GM18520 (cell line): ENCODE measurements at regions not wholly inside any gene's neighbourhood (a gene's known extent, or its start where the extent isn't known, plus 50 kb on each side); places are given as distances from the start of the nearest gene placed in this dataset.
"Not testable (repeated sequence)": the region's sequence is repeated elsewhere in the genome, so short reads cannot be mapped to it uniquely, and the experiment has no call there.

Experiments used
- ATAC-seq: cut with Tn5 transposase; IDR thresholded peaks from one replicate; pipeline ENCODE4 v1.9.1; 2021; ENCODE audit not compliant: unreplicated experiment

GRCh38 chr21:14829685-14830084 is 235.1 kb downstream of the NRIP1 start:
- no peak for ATAC-seq

- ATAC-seq, result no peak
These were observed 237.3 kb downstream of the NRIP1 start for GRCh38 chr21:14827468-14827867.

GRCh38 chr21:14826630-14827029 is 238.2 kb downstream of the NRIP1 start:
- no peak for ATAC-seq

GRCh38 chr21:14825514-14825974 is 239.3 kb downstream of the NRIP1 start:
- peak; percentile 68 for ATAC-seq

GRCh38 chr21:14824126-14824525 is 240.7 kb downstream of the NRIP1 start:
- ATAC-seq, result no peak

GRCh38 chr21:14817311-14817710 is 247.5 kb downstream of the NRIP1 start:
- no peak for ATAC-seq

GRCh38 chr21:14814991-14815390 is 249.8 kb downstream of the NRIP1 start:
- ATAC-seq, result no peak

- no peak for ATAC-seq
These were observed 250.5 kb downstream of the NRIP1 start for GRCh38 chr21:14814282-14814681.

GRCh38 chr21:14804170-14804569 is 258.1 kb upstream of the SAMSN1 start:
- not testable (repeated sequence) for ATAC-seq

- ATAC-seq, result no peak
These were observed 251.4 kb upstream of the SAMSN1 start for GRCh38 chr21:14797543-14797942.

GRCh38 chr21:14787312-14787711 is 241.2 kb upstream of the SAMSN1 start:
- ATAC-seq, result peak; percentile 63

GRCh38 chr21:14785679-14786078 is 239.6 kb upstream of the SAMSN1 start:
- no peak for ATAC-seq

- no peak for ATAC-seq
These were observed 227.7 kb upstream of the SAMSN1 start for GRCh38 chr21:14773777-14774345.

- no peak for ATAC-seq
These were observed 225.5 kb upstream of the SAMSN1 start for GRCh38 chr21:14771593-14771992.

GRCh38 chr21:14768042-14768441 is 221.9 kb upstream of the SAMSN1 start:
- no peak for ATAC-seq

- no peak for ATAC-seq
These were observed 221.2 kb upstream of the SAMSN1 start for GRCh38 chr21:14767192-14767852.

- ATAC-seq, result no peak
These were observed 220.1 kb upstream of the SAMSN1 start for GRCh38 chr21:14766241-14766640.

- ATAC-seq, result peak; percentile 22
These were observed 217.6 kb upstream of the SAMSN1 start for GRCh38 chr21:14763695-14764064.

GRCh38 chr21:14762734-14763694 is 216.9 kb upstream of the SAMSN1 start:
- peak; percentile 94 for ATAC-seq

GRCh38 chr21:14762327-14762726 is 216.2 kb upstream of the SAMSN1 start:
- ATAC-seq, result no peak

- ATAC-seq, result no peak
These were observed 213.2 kb upstream of the SAMSN1 start for GRCh38 chr21:14759285-14759684.

- no peak for ATAC-seq
These were observed 212.7 kb upstream of the SAMSN1 start for GRCh38 chr21:14758849-14759248.
